ENCODE measurements at regions not wholly inside any gene's neighbourhood (a gene's known extent, or its start where the extent isn't known, plus 50 kb on each side); places are given as distances from the start of the nearest gene placed in this dataset.

DNA sequence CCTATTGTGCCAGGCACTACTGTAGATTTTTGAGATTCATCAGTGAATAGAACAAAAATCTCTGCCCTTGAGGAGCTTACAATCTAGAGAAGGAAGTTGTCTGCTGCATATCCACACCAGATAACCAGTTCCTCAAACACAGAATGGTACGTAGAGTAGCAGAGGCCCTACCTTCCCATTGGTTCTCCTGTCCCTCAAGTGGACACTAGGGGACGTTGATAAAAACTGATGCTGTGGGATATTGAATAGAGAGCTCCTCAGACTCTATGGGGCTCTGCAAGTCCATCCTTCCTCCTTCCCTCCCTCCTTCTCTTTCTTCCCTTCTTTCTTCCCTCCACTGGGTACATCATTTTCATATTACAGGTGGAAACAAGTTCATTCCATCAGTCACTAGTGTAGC, 371.3 kb downstream of the PBX1 start:
- no peak overlapping the region for H3K27ac ChIP-seq (ENCODE audit: low read length)
- H3K4me1 ChIP-seq (ENCODE audit: low read length) = no peaks in the 10 kb centered on the region
- H3K27me3 ChIP-seq (ENCODE audit: low read depth, low read length) = peaks cover 13% of the 10 kb centered on the region; the same call in 1 of the 2 replicates

DNA sequence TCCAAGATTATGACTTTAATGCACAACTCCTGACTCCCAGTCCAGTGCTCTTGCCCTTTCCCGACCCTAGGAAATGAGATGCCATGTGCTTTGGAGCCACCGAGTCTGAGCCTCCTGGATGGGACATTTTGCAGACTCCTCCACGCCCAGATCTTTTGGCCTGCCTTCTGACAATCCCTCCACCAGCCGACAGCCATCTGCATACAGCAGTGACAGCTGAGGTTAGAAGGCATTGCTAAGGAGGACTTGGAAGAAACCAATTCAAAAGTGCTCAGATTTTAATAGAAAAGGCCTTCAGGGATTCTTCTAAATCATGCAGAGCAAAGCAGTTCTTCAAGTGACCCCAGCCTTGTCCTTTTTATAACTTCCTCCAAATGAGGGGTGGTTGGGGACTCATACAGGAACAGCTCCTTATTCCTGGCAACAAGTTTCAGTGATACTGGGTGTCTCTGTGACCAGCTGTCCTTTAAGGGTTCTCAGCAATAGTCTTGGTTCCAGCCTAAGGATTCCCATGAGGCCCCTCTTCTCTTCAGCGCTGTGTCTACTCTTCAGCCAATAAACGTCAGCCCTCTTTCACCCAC, 369.3 kb downstream of the PBX1 start:
- TF ChIP-seq, protein P1, sequence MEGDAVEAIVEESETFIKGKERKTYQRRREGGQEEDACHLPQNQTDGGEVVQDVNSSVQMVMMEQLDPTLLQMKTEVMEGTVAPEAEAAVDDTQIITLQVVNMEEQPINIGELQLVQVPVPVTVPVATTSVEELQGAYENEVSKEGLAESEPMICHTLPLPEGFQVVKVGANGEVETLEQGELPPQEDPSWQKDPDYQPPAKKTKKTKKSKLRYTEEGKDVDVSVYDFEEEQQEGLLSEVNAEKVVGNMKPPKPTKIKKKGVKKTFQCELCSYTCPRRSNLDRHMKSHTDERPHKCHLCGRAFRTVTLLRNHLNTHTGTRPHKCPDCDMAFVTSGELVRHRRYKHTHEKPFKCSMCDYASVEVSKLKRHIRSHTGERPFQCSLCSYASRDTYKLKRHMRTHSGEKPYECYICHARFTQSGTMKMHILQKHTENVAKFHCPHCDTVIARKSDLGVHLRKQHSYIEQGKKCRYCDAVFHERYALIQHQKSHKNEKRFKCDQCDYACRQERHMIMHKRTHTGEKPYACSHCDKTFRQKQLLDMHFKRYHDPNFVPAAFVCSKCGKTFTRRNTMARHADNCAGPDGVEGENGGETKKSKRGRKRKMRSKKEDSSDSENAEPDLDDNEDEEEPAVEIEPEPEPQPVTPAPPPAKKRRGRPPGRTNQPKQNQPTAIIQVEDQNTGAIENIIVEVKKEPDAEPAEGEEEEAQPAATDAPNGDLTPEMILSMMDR (IDR thresholded peaks at IDR 0.05; ENCODE audit: low read depth, low read length) = no peak
- TF ChIP-seq EZH2phosphoT487 (IDR thresholded peaks at IDR 0.05; ENCODE audit: low read depth) = no peak
- Histone ChIP-seq H3K36me3 (replicated peaks; ENCODE audit: low read depth, low read length) (no peaks in the 10 kb centered on the region), H3K79me2 (ENCODE audit: low read length) (no peaks in the 10 kb centered on the region), H3K9ac (ENCODE audit: low read length) (no peak overlapping the region), H2AFZ (ENCODE audit: low read depth, low read length) (no peak overlapping the region), H4K20me1 (ENCODE audit: insufficient read depth, low read length) (no peaks in the 10 kb centered on the region), H3K27me3 (ENCODE audit: low read depth, low read length) (peaks cover 13% of the 10 kb centered on the region; the same call in 1 of the 2 replicates), H3K27ac (ENCODE audit: low read length) (no peak overlapping the region), H3K4me3 (ENCODE audit: low read length) (no peak overlapping the region), H3K4me2 (ENCODE audit: low read length) (no peak overlapping the region), H3K9me3 (ENCODE audit: insufficient read depth, low read length) (no peaks in the 10 kb centered on the region), H3K4me1 (ENCODE audit: low read length) (no peaks in the 10 kb centered on the region)

More for the DNA sequence above, 371.3 kb downstream of the PBX1 start:
- Histone ChIP-seq H2AFZ (ENCODE audit: low read depth, low read length) (no peak overlapping the region), H3K79me2 (ENCODE audit: low read length) (no peaks in the 10 kb centered on the region), H3K4me3 (ENCODE audit: low read length) (no peak overlapping the region), H3K9me3 (ENCODE audit: insufficient read depth, low read length) (no peaks in the 10 kb centered on the region), H3K36me3 (replicated peaks; ENCODE audit: low read depth, low read length) (no peaks in the 10 kb centered on the region), H3K4me2 (ENCODE audit: low read length) (no peak overlapping the region), H4K20me1 (ENCODE audit: insufficient read depth, low read length) (no peaks in the 10 kb centered on the region), H3K9ac (ENCODE audit: low read length) (no peak overlapping the region)
- TF ChIP-seq, protein P1 (IDR thresholded peaks at IDR 0.05; ENCODE audit: low read depth, low read length) = no peak
- no peak for TF ChIP-seq EZH2phosphoT487 (IDR thresholded peaks at IDR 0.05; ENCODE audit: low read depth)

DNA sequence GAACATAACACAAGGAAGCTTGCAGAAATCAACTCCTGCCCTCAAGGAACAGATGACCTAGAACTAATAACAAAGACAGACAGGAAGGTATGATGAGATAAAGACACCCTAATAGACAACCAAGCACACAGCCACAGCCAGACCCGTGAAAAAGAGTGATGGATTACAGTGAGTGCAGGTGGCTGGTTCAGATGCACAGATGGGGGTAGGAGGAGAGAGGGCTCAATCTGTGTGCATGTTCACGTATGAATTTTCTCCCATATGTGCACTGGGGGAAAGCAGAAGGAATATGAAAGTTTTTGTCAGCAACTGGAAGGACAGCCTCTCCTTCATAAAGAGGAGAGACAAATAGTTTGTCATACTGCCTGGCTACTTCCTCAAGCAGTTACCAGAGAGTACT, 367.1 kb downstream of the PBX1 start:
- H3K4me3 ChIP-seq (ENCODE audit: low read length) = no peak overlapping the region
- no peaks in the 10 kb centered on the region for H4K20me1 ChIP-seq (ENCODE audit: insufficient read depth, low read length)
- H3K4me2 ChIP-seq (ENCODE audit: low read length) = no peak overlapping the region
- H3K27me3 ChIP-seq (ENCODE audit: low read depth, low read length) = peaks cover 12% of the 10 kb centered on the region; the same call in 1 of the 2 replicates
- TF ChIP-seq, protein P1 (IDR thresholded peaks at IDR 0.05; ENCODE audit: low read depth, low read length) = no peak
- TF ChIP-seq EZH2phosphoT487 (IDR thresholded peaks at IDR 0.05; ENCODE audit: low read depth) = no peak
- no peaks in the 10 kb centered on the region for H3K4me1 ChIP-seq (ENCODE audit: low read length)
- no peak overlapping the region for H3K9ac ChIP-seq (ENCODE audit: low read length)
- no peaks in the 10 kb centered on the region for H3K79me2 ChIP-seq (ENCODE audit: low read length)
- H3K36me3 ChIP-seq (replicated peaks; ENCODE audit: low read depth, low read length) = no peaks in the 10 kb centered on the region
- no peak overlapping the region for H2AFZ ChIP-seq (ENCODE audit: low read depth, low read length)
- H3K9me3 ChIP-seq (ENCODE audit: insufficient read depth, low read length) = no peaks in the 10 kb centered on the region
- H3K27ac ChIP-seq (ENCODE audit: low read length) = no peak overlapping the region

DNA sequence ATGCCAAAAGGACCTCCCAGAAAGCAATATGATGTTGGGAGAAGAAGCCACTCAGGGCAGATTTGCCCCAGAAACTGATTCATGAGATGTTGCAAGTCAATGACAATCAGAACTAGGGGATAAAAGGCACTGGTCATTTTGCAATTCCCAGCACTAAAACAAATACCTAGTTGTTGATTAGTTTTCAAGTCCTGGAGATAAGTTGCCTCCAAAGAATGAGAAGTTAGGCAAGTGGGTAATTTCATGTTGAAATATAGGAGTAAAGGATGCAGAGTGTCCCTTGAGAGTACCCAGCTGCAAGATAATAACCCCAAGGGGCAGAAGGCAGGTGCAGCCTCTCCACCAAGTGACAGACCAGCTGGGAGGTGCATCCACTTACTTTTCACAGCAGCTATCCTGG, 363.6 kb downstream of the PBX1 start:
- Histone ChIP-seq H4K20me1 (ENCODE audit: insufficient read depth, low read length) (no peaks in the 10 kb centered on the region), H3K4me1 (ENCODE audit: low read length) (no peaks in the 10 kb centered on the region), H3K27me3 (ENCODE audit: low read depth, low read length) (peaks cover 25% of the 10 kb centered on the region), H3K79me2 (ENCODE audit: low read length) (no peaks in the 10 kb centered on the region), H3K9ac (ENCODE audit: low read length) (no peak overlapping the region), H2AFZ (ENCODE audit: low read depth, low read length) (no peak overlapping the region), H3K4me2 (ENCODE audit: low read length) (no peak overlapping the region), H3K4me3 (ENCODE audit: low read length) (no peak overlapping the region), H3K27ac (ENCODE audit: low read length) (no peak overlapping the region), H3K9me3 (ENCODE audit: insufficient read depth, low read length) (no peaks in the 10 kb centered on the region), H3K36me3 (replicated peaks; ENCODE audit: low read depth, low read length) (no peaks in the 10 kb centered on the region)
- TF ChIP-seq EZH2phosphoT487 (IDR thresholded peaks at IDR 0.05; ENCODE audit: low read depth) = no peak
- TF ChIP-seq, protein P1 (IDR thresholded peaks at IDR 0.05; ENCODE audit: low read depth, low read length) = no peak

Data from OCI-LY3 (cell line).